Choroid plexus epithelial cell (primary cell): ENCODE measurements at regions not wholly inside any gene's neighbourhood (a gene's known extent, or its start where the extent isn't known, plus 50 kb on each side); places are given as distances from the start of the nearest gene placed in this dataset.

Experiments used
- DNase-seq: peaks from one replicate; pipeline ENCODE4 v3.0.0-alpha.2; 2010; ENCODE audit warnings: low read depth
- H3K4me3 ChIP-seq: 2 replicates; pipeline ENCODE4 v1.5.1; 2011; ENCODE audit warnings: low read depth, mild to moderate bottlenecking, control low read depth, low read length, moderate library complexity
- CTCF ChIP-seq: conservative IDR thresholded peaks from 2 replicates; pipeline ENCODE4 v1.5.1; 2011; ENCODE audit warnings: low read depth, mild to moderate bottlenecking, control low read depth, inconsistent platforms, low read length, moderate library complexity

DNA sequence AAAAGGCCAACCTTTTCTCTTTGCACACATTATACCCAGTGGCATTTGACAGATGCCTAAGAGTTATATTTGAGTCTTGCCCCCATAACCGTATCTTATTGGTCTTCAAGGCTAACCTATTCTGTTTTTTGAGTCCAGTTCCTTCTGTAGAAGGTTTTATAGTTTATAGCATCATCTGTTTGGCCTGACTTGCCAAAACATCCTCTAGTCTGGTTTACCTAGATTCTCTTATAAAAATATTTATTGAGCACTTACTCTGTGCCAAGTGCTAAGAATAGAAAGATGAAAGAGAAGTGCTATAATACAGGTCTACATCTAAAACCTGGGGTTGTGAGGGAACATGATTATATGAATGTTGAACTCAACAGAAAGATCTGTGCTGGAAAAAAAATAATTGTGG lies 55.9 kb upstream of the PIP4K2A start:
- DNase-seq = no peak
- H3K4me3 ChIP-seq = no peak overlapping the region
- TF ChIP-seq CTCF = no peak

- no peak for DNase-seq
- H3K4me3 ChIP-seq = no peak overlapping the region
- no peak for TF ChIP-seq CTCF
These were observed 53.5 kb upstream of the PIP4K2A start for GRCh38 chr10:22767859-22768258.

- no peak for DNase-seq
- no peak overlapping the region for H3K4me3 ChIP-seq
- TF ChIP-seq CTCF = no peak
These were observed 52.3 kb upstream of the PIP4K2A start for GRCh38 chr10:22766693-22767092.

DNA sequence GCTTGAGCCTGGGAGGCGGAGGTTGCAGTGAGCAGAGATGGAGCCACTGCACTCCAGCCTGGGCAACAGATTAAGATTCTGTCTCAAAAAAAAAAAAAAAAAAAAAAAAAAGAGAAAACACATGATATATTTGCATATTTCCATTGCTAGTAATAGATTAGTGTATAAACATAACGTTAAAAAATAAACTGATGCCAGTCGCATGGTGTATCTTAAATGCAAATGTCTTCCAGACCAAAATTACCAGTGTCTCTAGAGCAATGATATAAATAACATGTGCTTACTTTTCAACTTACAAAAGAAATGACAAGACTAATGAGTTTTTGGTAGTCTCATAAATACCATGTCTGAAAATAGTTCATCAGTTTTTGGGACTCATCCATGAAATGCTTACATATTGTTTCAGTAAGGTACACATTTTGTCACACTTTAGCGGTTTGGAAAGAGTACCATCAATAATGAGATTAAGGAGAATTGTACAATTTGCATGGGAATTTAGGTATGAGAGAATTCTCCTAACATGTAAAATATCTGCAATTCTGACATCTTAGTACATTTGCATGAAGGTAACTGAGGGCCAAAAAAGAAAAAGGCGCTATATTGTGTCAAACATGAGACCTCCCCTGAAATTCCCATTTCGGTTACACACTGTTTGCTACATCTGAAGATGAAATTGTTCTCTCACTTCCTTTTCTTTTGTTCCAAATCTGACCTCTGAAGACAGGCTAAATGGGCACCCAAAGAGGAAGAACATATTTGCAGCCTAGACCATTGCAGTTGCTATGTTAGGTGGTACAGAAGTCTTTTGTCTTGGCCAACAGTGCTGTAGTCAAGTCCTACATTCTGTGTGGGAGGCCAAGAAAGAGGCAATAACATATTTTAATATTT lies 51.5 kb upstream of the PIP4K2A start:
- no peak for DNase-seq
- TF ChIP-seq CTCF = no peak
- H3K4me3 ChIP-seq = no peak overlapping the region

- no peak for TF ChIP-seq CTCF
- H3K4me3 ChIP-seq = no peak overlapping the region
- DNase-seq = no peak
These were observed 50.3 kb upstream of the PIP4K2A start for GRCh38 chr10:22764639-22765038.
